GM12878 (cell line): ENCODE measurements at regions not wholly inside any gene's neighbourhood (a gene's known extent, or its start where the extent isn't known, plus 50 kb on each side); places are given as distances from the start of the nearest gene placed in this dataset.

Source experiments
- POLR2A ChIP-seq: IDR thresholded peaks from 2 replicates; pipeline ENCODE4 v1.6.1; 2011; ENCODE audit warnings: low read depth, mild to moderate bottlenecking, low read length
- YBX1 ChIP-seq: fragments of 450-650 bp; IDR thresholded peaks from 2 replicates; pipeline ENCODE4 v1.6.1; 2016; ENCODE audit warnings: antibody characterized with exemption
- ZNF24 ChIP-seq: fragments of 450-650 bp; IDR thresholded peaks from 2 replicates; pipeline ENCODE4 v1.6.1; 2017; ENCODE audit warnings: antibody characterized with exemption, mild to moderate bottlenecking

- no peak for TF ChIP-seq POLR2A
- no peak for TF ChIP-seq ZNF24
- TF ChIP-seq YBX1: no peak
Observed at GRCh38 chr1:162956922-162957321, 95.9 kb upstream of the CCDC190 start.
